Osteocyte (in vitro differentiated cells): ENCODE measurements at regions not wholly inside any gene's neighbourhood (a gene's known extent, or its start where the extent isn't known, plus 50 kb on each side); places are given as distances from the start of the nearest gene placed in this dataset.
"Not testable (repeated sequence)": the region's sequence is repeated elsewhere in the genome, so short reads cannot be mapped to it uniquely, and the experiment has no call there.

ENCODE experiments used
- DNase-seq: peaks from one replicate; pipeline ENCODE4 v3.0.0; 2021; ENCODE audit warnings: mixed read lengths; ENCODE audit not compliant: unreplicated experiment; ENCODE audit errors: extremely low spot score
- H3K27ac Mint-ChIP-seq: one replicate; pipeline ENCODE4 v1.8.0; 2021; ENCODE audit warnings: mild to moderate bottlenecking, mixed read lengths; ENCODE audit not compliant: unreplicated experiment
- H3K27me3 Mint-ChIP-seq: one replicate; pipeline ENCODE4 v1.8.0; 2021; ENCODE audit warnings: mixed read lengths; ENCODE audit not compliant: unreplicated experiment
- H3K36me3 Mint-ChIP-seq: one replicate; pipeline ENCODE4 v1.8.0; 2021; ENCODE audit warnings: mixed read lengths; ENCODE audit not compliant: unreplicated experiment
- H3K4me1 Mint-ChIP-seq: one replicate; pipeline ENCODE4 v1.8.0; 2021; ENCODE audit warnings: mixed read lengths; ENCODE audit not compliant: unreplicated experiment
- H3K4me3 Mint-ChIP-seq: one replicate; pipeline ENCODE4 v1.8.0; 2021; ENCODE audit warnings: mild to moderate bottlenecking, moderate library complexity, mixed read lengths; ENCODE audit not compliant: unreplicated experiment
- H3K9me3 Mint-ChIP-seq: one replicate; pipeline ENCODE4 v1.8.0; 2021; ENCODE audit warnings: mixed read lengths; ENCODE audit not compliant: unreplicated experiment
- TF ChIP-seq, protein P1 (sequence below): fragments of 200-600 bp; sonication (generic); IDR thresholded peaks from 2 replicates; pipeline ENCODE4 v1.5.0; 2021; ENCODE audit warnings: antibody characterized with exemption, mild to moderate bottlenecking, moderate library complexity

DNA sequence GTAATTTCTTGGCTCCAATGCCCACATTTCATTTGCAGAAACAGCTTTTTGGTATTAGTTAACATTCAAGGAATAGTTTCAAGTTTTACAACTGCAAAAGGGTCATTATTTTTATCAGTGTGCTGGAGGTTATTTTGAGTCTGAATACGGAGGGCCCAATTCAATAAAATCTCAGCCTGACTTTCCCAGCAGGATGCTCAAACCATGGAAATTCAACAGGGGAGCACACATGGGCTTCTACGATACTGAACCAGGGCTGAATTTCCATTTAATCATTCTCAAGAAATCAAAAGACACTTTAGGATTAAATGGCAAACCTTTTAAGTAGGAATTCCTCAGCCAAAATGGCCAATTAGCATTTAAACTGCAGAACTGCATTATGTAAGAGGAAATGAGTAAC lies 700.9 kb upstream of the ANKRD30A start:
- H3K27ac Mint-ChIP-seq, result no peak overlapping the region
- TF ChIP-seq, protein P1, sequence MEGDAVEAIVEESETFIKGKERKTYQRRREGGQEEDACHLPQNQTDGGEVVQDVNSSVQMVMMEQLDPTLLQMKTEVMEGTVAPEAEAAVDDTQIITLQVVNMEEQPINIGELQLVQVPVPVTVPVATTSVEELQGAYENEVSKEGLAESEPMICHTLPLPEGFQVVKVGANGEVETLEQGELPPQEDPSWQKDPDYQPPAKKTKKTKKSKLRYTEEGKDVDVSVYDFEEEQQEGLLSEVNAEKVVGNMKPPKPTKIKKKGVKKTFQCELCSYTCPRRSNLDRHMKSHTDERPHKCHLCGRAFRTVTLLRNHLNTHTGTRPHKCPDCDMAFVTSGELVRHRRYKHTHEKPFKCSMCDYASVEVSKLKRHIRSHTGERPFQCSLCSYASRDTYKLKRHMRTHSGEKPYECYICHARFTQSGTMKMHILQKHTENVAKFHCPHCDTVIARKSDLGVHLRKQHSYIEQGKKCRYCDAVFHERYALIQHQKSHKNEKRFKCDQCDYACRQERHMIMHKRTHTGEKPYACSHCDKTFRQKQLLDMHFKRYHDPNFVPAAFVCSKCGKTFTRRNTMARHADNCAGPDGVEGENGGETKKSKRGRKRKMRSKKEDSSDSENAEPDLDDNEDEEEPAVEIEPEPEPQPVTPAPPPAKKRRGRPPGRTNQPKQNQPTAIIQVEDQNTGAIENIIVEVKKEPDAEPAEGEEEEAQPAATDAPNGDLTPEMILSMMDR, result no peak

DNA sequence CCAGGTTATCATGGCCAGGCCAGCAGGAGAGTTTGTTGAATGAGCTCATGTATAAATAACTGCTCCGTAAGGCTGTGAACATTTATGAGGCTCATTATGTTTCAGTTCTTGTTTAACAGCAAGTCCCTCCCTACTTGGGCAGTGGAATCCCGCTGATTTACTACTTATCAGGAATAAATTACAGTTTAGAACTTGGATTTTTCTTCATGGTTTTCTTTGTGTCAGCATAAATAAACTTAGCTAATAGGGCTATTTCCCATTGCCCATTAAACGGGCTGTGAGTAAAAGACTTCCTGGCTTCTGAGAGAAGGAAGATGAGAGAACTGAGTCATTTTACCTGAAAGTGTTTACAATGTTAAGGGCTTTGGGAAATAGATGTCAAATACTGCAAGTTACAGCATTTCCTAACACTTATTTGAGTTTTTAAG lies 701.6 kb upstream of the ANKRD30A start:
- no peak for DNase-seq
- no peaks in the 10 kb centered on the region for H3K27me3 Mint-ChIP-seq
- peaks cover 9% of the 10 kb centered on the region for H3K9me3 Mint-ChIP-seq
- H3K36me3 Mint-ChIP-seq, result no peaks in the 10 kb centered on the region
- no peak overlapping the region for H3K27ac Mint-ChIP-seq
- peaks cover 10% of the 10 kb centered on the region for H3K4me1 Mint-ChIP-seq
- no peak overlapping the region for H3K4me3 Mint-ChIP-seq
- TF ChIP-seq, protein P1, result no peak

More for the DNA sequence above, 700.9 kb upstream of the ANKRD30A start:
- Mint-ChIP-seq H3K9me3 (peaks cover 13% of the 10 kb centered on the region), H3K27me3 (no peaks in the 10 kb centered on the region), H3K36me3 (no peaks in the 10 kb centered on the region), H3K4me3 (no peak overlapping the region), H3K4me1 (peaks cover 10% of the 10 kb centered on the region)
- DNase-seq, result no peak

DNA sequence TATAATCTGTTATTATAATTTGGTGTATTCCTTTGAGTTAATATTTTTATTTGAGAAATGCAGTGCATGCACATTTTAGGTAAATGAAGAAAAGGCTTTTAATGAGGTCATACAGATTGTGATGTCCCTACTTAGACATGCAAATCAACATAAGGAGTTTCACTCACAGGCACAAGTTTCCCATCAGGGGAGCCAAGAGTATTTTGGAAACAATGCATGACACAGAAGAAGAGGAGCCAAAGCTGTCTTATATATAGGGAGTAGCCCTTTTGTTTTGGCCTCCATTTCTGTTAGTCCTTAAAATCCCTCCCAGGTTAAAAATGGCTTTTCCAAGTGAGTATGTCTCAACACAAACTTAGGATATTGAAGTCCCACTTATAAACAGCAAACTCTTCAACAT lies 703.4 kb upstream of the ANKRD30A start:
- TF ChIP-seq, protein P1, result no peak
- Mint-ChIP-seq H3K27me3 (no peaks in the 10 kb centered on the region), H3K9me3 (peaks cover 7% of the 10 kb centered on the region), H3K4me1 (peaks cover 10% of the 10 kb centered on the region), H3K36me3 (no peaks in the 10 kb centered on the region), H3K4me3 (no peak overlapping the region), H3K27ac (no peak overlapping the region)
- DNase-seq, result no peak

- TF ChIP-seq, protein P1, result no peak
- DNase-seq, result no peak
- Mint-ChIP-seq H3K27me3 (no peaks in the 10 kb centered on the region), H3K36me3 (no peaks in the 10 kb centered on the region), H3K27ac (no peak overlapping the region), H3K9me3 (peaks cover 19% of the 10 kb centered on the region), H3K4me3 (no peak overlapping the region), H3K4me1 (no peaks in the 10 kb centered on the region)
Observed at GRCh38 chr10:36416513-36416912, 708.9 kb upstream of the ANKRD30A start.

DNA sequence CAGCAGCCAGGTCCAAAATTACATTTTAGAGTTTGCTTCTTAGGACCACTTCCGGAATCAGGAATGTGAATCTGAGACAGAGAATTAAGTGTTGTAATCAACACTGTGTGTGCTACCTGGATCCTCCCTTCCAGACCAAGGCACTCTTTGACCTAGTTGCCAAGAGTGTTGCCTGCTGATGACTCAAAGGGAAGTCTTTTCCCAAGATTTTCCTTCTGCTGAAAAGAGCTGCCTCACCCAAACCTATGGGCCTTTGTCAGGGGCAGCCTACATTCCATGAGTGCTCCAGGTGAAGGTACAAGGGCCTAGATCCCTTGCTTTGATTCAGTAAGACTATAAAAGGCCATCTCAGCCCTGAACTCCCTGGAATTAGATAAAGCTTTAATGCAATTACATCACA lies 712.5 kb upstream of the ANKRD30A start:
- H3K27ac Mint-ChIP-seq, result no peak overlapping the region
- no peaks in the 10 kb centered on the region for H3K27me3 Mint-ChIP-seq
- no peak overlapping the region for H3K4me3 Mint-ChIP-seq
- no peaks in the 10 kb centered on the region for H3K4me1 Mint-ChIP-seq
- TF ChIP-seq, protein P1, result no peak
- DNase-seq, result no peak
- no peaks in the 10 kb centered on the region for H3K36me3 Mint-ChIP-seq
- H3K9me3 Mint-ChIP-seq, result peaks cover 19% of the 10 kb centered on the region

- H3K36me3 Mint-ChIP-seq, H3K27ac Mint-ChIP-seq, H3K4me1 Mint-ChIP-seq, DNase-seq, H3K9me3 Mint-ChIP-seq, H3K4me3 Mint-ChIP-seq, H3K27me3 Mint-ChIP-seq: not testable (repeated sequence)
Observed at GRCh38 chr10:36400238-36400637, 725.2 kb upstream of the ANKRD30A start.
